ENCODE measurements at regions not wholly inside any gene's neighbourhood (a gene's known extent, or its start where the extent isn't known, plus 50 kb on each side); places are given as distances from the start of the nearest gene placed in this dataset.
"Not testable (repeated sequence)": the region's sequence is repeated elsewhere in the genome, so short reads cannot be mapped to it uniquely, and the experiment has no call there.

- not testable (repeated sequence) for DNase-seq
Observed at GRCh38 chr4:9110700-9111099, 59.5 kb upstream of the FAM90A26 start.

GRCh38 chr4:9103148-9103524, 67.1 kb upstream of the FAM90A26 start:
- DNase-seq, result not testable (repeated sequence)

- DNase-seq, result not testable (repeated sequence)
Observed at GRCh38 chr4:9102471-9103147, 67.6 kb upstream of the FAM90A26 start.

GRCh38 chr4:9096330-9096729, 73.9 kb upstream of the FAM90A26 start:
- not testable (repeated sequence) for DNase-seq

GRCh38 chr4:9078796-9079195, 91.4 kb upstream of the FAM90A26 start:
- DNase-seq, result peak; percentile 46

- DNase-seq, result not testable (repeated sequence)
Observed at GRCh38 chr4:9076974-9077373, 93.2 kb upstream of the FAM90A26 start.

GRCh38 chr4:9076486-9076885, 93.7 kb upstream of the FAM90A26 start:
- DNase-seq, result not testable (repeated sequence)

GRCh38 chr4:9073371-9073770, 96.8 kb upstream of the FAM90A26 start:
- not testable (repeated sequence) for DNase-seq

- not testable (repeated sequence) for DNase-seq
Observed at GRCh38 chr4:9072521-9073220, 97.5 kb upstream of the FAM90A26 start.

GRCh38 chr4:9067923-9068322, 102.3 kb upstream of the FAM90A26 start:
- not testable (repeated sequence) for DNase-seq

GRCh38 chr4:9063612-9064011, 106.6 kb upstream of the FAM90A26 start:
- not testable (repeated sequence) for DNase-seq

- not testable (repeated sequence) for DNase-seq
Observed at GRCh38 chr4:9024866-9025265, 145.3 kb upstream of the FAM90A26 start.

- not testable (repeated sequence) for DNase-seq
Observed at GRCh38 chr4:9009792-9010191, 138.2 kb upstream of the HMX1 start.

GRCh38 chr4:9008407-9008806, 136.8 kb upstream of the HMX1 start:
- not testable (repeated sequence) for DNase-seq

GRCh38 chr4:9001153-9001552, 129.5 kb upstream of the HMX1 start:
- DNase-seq, result not testable (repeated sequence)

- peak; percentile 71 for DNase-seq
Observed at GRCh38 chr4:9000505-9001001, 128.9 kb upstream of the HMX1 start.

- not testable (repeated sequence) for DNase-seq
Observed at GRCh38 chr4:8992981-8993380, 121.3 kb upstream of the HMX1 start.

GRCh38 chr4:8991449-8991848, 119.8 kb upstream of the HMX1 start:
- DNase-seq, result not testable (repeated sequence)

GRCh38 chr4:8990341-8990740, 118.7 kb upstream of the HMX1 start:
- not testable (repeated sequence) for DNase-seq

- not testable (repeated sequence) for DNase-seq
Observed at GRCh38 chr4:8985786-8986185, 114.1 kb upstream of the HMX1 start.

- DNase-seq, result not testable (repeated sequence)
Observed at GRCh38 chr4:8984641-8985040, 113.0 kb upstream of the HMX1 start.

- not testable (repeated sequence) for DNase-seq
Observed at GRCh38 chr4:8983921-8984320, 112.3 kb upstream of the HMX1 start.

GRCh38 chr4:8976466-8977128, 105.0 kb upstream of the HMX1 start:
- DNase-seq, result not testable (repeated sequence)

All from left hindlimb (tissue), 1 donor.